ENCODE measurements at regions not wholly inside any gene's neighbourhood (a gene's known extent, or its start where the extent isn't known, plus 50 kb on each side); places are given as distances from the start of the nearest gene placed in this dataset.
A peak's percentile ranks its signal among the peaks of the same experiment; 100 is the strongest.

DNA sequence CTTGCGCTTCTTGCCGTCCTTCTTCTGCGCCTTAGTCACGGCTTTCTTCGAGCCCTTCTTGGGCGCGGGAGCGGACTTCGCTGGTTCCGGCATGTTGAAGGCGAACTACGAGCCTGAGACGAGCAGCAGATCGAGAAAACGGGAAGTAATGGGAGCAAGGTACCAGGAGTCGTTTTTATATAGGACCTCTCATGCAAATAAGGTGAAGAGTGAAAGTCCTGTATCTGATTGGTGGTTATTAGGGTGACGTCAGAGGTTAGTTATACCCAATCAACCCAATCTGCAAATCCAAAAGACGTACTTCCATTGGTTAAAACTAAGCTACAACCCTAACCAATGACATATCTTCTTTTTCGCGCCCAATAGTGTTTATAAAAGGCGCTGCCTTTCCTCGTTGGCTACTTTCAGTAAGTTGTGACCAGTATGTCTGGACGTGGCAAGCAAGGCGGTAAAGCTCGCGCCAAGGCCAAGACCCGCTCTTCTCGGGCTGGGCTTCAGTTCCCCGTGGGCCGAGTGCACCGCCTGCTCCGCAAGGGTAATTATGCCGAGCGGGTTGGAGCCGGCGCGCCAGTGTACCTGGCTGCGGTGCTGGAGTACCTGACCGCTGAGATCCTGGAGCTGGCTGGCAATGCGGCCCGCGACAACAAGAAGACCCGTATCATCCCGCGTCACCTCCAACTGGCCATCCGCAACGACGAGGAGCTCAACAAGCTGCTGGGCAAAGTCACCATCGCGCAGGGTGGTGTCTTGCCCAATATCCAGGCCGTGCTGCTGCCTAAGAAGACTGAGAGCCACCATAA lies 100.6 kb upstream of the PRSS16 start:
- H3K4me3 ChIP-seq (ENCODE audit: low read length in 3 of 3): peak overlapping the region; percentile 75 to 99 (median 80)
- H3K27me3 ChIP-seq (ENCODE audit: control insufficient read depth, insufficient read depth, low read length): no peaks in the 10 kb centered on the region
- H3K36me3 ChIP-seq (ENCODE audit: control insufficient read depth in 2 of 3, insufficient read depth in 3 of 3, low read length in 3 of 3): no peaks in the 10 kb centered on the region
- intact Hi-C loops (cut with DNase I): no loop called here
- no peaks in the 10 kb centered on the region for H3K9me3 ChIP-seq (ENCODE audit: control insufficient read depth in 2 of 3, insufficient read depth in 1 of 3, low read length in 3 of 3)
- H3K4me1 ChIP-seq (ENCODE audit: control insufficient read depth in 2 of 3, insufficient read depth in 2 of 3, low read depth in 1 of 3, low read length in 3 of 3): peaks cover 0 to 6% (median 4%) of the 10 kb centered on the region in 3 donors
- peak; percentile 93 to 99 (median 97) for DNase-seq
- TF ChIP-seq, protein P1, sequence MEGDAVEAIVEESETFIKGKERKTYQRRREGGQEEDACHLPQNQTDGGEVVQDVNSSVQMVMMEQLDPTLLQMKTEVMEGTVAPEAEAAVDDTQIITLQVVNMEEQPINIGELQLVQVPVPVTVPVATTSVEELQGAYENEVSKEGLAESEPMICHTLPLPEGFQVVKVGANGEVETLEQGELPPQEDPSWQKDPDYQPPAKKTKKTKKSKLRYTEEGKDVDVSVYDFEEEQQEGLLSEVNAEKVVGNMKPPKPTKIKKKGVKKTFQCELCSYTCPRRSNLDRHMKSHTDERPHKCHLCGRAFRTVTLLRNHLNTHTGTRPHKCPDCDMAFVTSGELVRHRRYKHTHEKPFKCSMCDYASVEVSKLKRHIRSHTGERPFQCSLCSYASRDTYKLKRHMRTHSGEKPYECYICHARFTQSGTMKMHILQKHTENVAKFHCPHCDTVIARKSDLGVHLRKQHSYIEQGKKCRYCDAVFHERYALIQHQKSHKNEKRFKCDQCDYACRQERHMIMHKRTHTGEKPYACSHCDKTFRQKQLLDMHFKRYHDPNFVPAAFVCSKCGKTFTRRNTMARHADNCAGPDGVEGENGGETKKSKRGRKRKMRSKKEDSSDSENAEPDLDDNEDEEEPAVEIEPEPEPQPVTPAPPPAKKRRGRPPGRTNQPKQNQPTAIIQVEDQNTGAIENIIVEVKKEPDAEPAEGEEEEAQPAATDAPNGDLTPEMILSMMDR (IDR thresholded peaks at IDR 0.05; ENCODE audit: borderline replicate concordance, extremely low read depth, insufficient read depth): no peak
- peak overlapping the region in 2 of 3 donors; percentile 74 to 100 for H3K9ac ChIP-seq (ENCODE audit: low read length in 3 of 3)
- H3K27ac ChIP-seq (ENCODE audit: low read depth in 2 of 2, low read length in 2 of 2): peak overlapping the region; percentile 83 to 93
- FAIRE-seq: peak; percentile 94

DNA sequence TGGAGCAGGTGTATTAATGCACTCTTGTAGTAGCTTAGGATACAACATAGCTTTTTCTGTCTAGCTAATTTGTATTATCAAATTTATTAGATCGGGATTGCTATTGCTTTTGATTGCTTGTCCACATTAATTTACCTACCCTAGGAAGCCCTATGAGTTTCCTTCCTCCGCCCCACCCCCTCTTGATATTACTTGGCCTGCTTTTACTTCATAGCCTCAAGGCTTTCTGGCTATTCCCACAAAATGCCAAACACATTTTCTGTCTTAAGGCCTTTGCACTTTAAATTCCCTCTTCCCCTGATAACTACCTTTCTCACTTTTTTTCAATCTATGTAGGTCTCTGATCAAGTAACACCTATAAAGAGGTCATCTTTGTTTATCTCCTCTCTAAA lies 99.1 kb upstream of the PRSS16 start:
- no peak overlapping the region for H3K27ac ChIP-seq (ENCODE audit: low read depth in 2 of 2, low read length in 2 of 2)
- DNase-seq: no peak
- FAIRE-seq: no peak
- no peak overlapping the region for H3K9ac ChIP-seq (ENCODE audit: low read length in 3 of 3)
- no peaks in the 10 kb centered on the region for H3K9me3 ChIP-seq (ENCODE audit: control insufficient read depth in 2 of 3, insufficient read depth in 1 of 3, low read length in 3 of 3)
- no peak overlapping the region for H3K4me3 ChIP-seq (ENCODE audit: low read length in 3 of 3)
- H3K4me1 ChIP-seq (ENCODE audit: control insufficient read depth in 2 of 3, insufficient read depth in 2 of 3, low read depth in 1 of 3, low read length in 3 of 3): peaks cover 0 to 6% (median 4%) of the 10 kb centered on the region in 3 donors
- H3K36me3 ChIP-seq (ENCODE audit: control insufficient read depth in 2 of 3, insufficient read depth in 3 of 3, low read length in 3 of 3): no peaks in the 10 kb centered on the region
- intact Hi-C loops (cut with DNase I): no loop called here
- H3K27me3 ChIP-seq (ENCODE audit: control insufficient read depth, insufficient read depth, low read length): no peaks in the 10 kb centered on the region
- TF ChIP-seq, protein P1 (IDR thresholded peaks at IDR 0.05; ENCODE audit: borderline replicate concordance, extremely low read depth, insufficient read depth): no peak

DNA sequence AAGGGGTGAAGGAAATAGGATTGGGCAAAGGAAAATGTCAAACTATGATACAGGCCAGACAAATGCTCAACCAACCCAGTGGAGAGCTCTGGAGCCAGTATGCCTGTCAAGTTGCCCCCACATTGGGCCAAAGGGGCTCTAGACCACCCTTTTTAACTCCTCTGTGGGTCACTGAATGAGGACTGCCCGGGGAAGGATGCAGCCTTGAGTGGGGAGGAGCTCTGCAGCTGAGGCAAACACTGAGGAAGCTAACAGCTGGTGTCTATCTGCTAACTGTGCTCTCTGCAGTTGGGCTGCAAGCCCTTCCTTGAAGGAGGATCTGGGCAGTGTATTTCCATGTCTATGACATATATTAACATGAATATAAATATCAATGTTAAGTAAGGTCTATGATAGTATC lies 98.4 kb upstream of the PRSS16 start:
- Histone ChIP-seq H3K27ac (ENCODE audit: low read depth in 2 of 2, low read length in 2 of 2) (no peak overlapping the region), H3K9me3 (ENCODE audit: control insufficient read depth in 2 of 3, insufficient read depth in 1 of 3, low read length in 3 of 3) (no peaks in the 10 kb centered on the region), H3K4me3 (ENCODE audit: low read length in 3 of 3) (no peak overlapping the region), H3K27me3 (ENCODE audit: control insufficient read depth, insufficient read depth, low read length) (no peaks in the 10 kb centered on the region), H3K4me1 (ENCODE audit: control insufficient read depth in 2 of 3, insufficient read depth in 2 of 3, low read depth in 1 of 3, low read length in 3 of 3) (peaks cover 0 to 6% (median 4%) of the 10 kb centered on the region in 3 donors), H3K9ac (ENCODE audit: low read length in 3 of 3) (no peak overlapping the region), H3K36me3 (ENCODE audit: control insufficient read depth in 2 of 3, insufficient read depth in 3 of 3, low read length in 3 of 3) (no peaks in the 10 kb centered on the region)
- intact Hi-C loops (cut with DNase I): no loop called here
- TF ChIP-seq, protein P1 (IDR thresholded peaks at IDR 0.05; ENCODE audit: borderline replicate concordance, extremely low read depth, insufficient read depth): no peak
- DNase-seq (peak in 1 of 5 donors; percentile 68), FAIRE-seq (no peak)
